Occipital lobe (tissue), 1 donor: ENCODE measurements at regions not wholly inside any gene's neighbourhood (a gene's known extent, or its start where the extent isn't known, plus 50 kb on each side); places are given as distances from the start of the nearest gene placed in this dataset.
"Not testable (repeated sequence)": the region's sequence is repeated elsewhere in the genome, so short reads cannot be mapped to it uniquely, and the experiment has no call there.

Experiments used
- DNase-seq: peaks from one replicate; lab custom pipeline; 2025; lab: John Stamatoyannopoulos, UW

DNA sequence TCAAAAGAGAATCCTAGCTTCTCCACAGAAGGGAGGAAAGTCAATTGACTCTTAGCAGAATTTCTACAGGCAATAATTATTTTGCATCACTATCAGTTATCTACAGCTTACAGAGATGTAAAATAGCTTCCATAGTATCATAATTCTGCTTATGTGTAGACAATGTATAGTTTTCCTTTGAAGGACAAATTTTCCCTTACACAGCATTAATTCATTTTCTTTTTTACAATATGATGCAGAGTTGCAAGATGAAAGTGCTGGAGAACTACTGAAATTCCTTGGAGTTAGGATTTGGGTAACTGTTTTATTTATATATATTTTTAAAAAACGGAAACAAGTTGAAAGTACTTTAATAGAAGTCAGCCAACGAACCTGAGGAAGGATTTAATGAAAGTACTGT is 111.0 kb upstream of the CPHXL start:
- no peak for DNase-seq

DNA sequence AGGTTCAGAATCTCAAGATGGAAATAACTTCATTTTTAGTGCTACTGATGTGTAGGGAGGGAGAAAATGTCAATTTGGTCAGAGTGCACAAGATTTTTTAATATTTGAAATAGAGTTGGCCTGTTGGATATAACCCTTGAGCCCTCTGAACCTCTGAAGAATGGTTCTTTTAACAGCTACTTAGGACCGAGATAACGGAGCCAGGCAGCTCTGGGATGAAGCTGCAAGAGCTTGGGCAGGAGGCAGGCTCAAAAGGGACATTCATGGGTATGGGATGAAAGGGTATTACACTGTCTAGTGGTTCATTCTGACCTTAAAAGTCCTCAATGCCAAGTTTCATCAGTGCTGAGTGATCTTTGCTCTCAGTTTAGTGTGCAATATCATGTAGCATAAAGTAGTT is 111.4 kb upstream of the CPHXL start:
- DNase-seq, result no peak

DNA sequence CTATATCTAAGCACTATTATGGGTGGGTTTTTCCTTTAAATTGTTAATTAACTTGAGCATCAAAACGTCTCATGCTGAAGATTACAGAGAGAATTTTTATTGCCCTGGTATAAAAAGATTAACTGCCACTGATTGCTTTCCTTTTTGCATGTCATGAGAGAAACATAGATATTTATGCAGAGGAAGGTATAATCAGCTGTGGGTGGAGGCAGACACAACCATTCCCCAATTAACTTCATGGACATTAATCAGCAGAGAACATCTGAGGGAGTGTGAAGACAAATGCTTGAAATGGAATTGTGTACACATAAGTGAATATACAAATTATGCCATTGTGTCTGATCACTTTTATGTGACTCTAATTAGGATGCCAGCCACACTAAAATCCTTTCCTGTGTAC is 115.2 kb upstream of the CPHXL start:
- DNase-seq, result no peak

DNA sequence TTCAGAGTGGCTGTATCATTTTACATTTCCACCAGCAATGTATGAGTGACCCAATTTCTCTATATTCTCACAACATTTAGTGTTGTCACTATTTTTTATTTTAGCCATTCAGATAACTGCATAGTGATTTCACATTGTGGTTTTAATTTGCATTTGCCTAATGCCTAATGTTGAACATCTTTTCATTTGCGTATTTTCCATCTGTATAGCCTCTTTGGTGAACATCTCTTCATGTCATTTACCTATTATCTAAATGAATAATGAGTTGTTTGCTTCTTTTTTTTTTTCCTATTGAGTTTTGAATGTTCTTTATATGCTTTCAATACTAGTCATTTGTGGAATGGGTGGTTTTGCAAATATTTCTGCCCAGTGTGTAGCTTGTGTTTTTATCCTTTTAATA is 120.9 kb upstream of the CPHXL start:
- DNase-seq, result no peak

DNA sequence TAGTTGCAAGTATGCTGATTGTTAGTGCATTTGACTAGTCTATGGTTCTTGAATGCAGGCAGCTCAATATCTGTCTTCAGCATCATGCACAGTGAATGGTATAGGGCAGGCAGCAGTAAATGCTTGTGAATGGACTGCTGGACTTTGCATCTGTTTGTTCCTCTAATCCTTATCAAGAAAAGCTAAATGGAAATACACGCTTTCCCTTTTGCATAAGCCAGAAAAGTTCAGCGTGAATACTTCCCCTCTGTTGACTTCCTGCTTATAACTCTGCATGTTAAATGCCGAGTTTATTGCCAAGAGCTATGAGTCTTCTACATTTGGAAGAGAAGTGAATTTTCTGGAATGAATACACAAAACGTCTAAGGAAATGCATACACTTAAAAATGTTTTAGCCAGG is 127.9 kb upstream of the CPHXL start:
- no peak for DNase-seq

DNA sequence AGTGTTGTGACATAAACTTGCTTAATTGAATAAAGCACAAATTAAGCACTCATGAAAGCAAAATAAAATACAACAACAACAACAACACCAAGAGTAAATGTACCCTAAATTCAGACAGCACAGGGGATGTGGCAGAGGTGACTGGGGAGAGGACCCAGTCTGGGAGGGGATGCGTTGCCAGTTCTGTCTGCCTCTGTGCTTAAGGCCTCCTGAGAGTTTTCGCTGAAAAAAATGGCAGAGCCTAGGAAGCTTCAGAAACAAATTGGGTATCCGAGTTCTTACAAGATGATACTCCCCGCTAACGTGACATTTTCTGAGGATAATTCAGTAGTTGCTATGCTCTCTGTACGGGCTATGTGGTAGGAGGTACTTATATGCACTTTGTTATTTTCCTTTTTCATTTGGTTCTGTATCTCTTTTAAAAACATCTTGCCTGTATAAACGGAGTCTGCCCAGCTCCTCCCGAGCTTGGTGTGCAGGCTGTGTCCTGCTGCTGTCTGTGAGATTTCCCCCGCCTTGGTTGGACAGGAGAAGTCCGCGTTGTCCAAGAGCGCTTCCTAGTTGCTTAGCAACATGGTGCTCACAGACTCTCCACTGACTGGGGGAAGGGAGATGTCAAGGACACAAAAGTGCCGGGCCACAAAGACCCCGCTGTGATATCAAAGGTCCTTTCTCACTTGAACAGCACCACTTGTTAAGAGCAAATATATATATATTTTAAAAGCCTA is 134.2 kb upstream of the CPHXL start:
- peak; percentile 78 for DNase-seq

DNA sequence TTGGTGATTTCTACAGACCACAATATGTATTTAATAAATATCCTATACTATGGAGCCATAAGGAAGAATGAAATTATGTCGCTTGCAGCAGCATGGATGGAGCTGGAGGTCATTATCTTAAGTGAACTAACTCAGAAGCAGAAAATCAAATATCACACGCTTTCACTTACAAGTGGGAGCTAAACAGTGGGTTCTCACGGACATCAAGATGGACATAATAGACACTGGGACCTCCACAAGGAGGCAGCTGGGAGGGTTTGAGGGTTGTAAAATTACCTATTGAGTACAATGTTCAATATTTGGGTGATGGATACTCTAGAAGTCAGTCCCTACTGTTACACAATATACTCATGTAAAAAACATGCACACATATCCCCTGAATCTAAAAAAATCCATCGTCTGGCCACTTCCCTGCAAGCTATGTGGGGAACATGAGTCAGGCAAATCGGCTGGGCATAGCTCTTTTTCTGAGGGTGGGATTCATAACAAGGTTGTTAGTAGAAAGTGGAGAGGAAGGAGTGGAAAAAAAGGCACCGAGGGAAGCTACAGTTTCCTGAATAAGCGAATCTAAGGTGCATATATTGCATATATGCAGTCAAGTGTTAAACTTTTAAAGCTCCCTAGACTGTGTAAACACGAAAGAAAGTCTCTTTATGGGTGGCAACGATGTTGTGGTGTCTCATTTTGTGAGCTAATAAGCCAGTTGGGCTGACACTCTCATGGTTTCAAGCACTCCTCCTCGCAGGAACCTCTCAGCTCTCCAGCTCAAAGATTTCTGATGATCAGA is 135.2 kb upstream of the CPHXL start:
- DNase-seq, result no peak

DNA sequence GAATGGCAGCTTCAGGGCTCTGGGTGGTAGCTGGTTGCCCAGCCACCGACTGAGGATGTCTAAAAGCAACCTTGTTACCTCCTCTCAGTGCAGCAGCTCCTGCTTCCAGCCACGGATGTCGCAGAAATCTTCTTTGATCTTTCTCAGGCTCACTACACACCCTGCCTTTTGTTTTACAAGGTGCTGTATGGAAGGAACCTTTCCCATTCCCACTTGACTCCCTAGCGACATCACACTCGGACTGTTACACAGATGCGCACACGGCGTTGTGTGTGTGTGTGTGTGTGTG is 135.8 kb upstream of the CPHXL start:
- no peak for DNase-seq

DNA sequence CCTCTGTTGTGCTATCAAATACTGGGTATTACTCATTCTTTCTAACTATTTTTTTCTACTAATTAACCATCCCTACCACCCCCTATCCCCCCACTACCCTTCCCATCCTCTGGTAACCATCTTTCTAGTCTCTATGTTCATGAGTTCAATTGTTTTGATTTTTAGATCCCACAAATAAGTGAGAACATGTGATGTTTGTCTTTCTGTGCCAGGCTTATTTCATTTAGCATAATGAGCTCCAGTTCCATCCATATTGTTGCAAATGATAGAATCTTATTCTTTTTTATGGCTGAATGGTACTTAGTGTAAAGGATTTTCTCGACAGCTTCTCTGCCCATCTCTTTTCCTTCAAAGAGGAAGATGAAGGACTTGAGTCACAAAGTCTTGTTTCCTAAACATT is 138.0 kb upstream of the CPHXL start:
- no peak for DNase-seq

DNA sequence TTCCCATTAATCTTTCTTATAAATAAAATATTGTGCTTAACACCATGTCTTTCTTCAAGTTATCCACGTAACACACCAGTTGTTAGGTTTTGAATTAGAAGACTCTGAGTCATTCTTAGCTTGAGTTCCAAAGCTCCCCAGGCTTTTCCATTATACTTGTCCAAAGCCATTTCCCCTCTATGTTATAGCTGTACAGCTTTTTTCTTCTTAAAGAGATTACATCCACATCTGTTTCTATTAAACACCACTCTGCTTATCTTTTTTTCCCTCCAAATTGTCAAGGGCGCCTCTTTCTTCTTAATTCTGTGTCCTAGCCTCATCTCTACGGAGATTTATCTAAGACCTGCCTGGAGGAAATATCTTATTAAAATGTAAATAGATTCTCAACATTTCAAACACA is 139.4 kb upstream of the CPHXL start:
- DNase-seq, result no peak

DNA sequence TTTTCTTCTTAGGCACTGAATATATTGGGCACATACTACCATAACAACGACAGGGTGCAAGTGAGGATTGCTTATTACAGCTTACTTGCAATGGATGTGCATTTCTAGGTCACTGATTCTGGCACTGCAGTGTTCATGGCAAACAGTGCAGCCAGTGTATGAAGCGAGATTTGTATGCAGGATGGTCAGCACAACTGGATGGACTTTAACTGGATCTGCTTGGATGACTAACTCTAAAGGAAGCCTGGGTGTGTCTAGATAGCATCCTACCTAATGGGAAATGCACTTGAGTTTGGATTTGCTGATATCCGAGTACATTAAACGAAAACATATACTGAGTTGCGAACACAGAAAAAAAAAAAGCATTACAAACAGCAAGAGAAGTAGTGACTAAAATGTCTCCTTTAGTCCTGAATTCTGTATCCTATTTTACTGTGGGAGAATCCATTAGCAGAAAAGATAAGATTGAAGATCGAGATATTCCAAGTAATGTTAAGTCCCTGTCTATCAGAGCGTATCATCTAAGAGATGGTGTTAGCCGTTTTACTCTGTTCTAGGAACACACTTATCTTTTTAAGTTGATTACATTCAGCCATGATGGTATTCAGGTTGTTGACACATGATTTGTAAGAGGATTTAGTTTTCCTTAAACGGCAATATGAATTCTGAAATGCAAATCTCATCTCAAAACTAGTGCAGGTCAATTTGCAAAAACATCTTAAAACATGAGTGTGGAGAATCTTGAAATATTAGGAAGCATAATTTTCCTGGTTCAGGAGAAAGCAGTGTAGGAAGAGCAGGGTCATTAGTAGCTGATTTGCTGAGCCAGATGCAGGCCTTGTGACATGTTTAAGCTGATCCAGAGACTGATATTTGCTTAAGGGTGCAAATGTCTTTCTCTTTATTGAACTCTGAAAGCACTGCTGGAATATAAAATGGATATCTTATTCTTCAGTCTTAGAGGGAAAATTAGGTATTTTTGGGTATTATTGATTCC is 142.6 kb upstream of the CPHXL start:
- no peak for DNase-seq

DNA sequence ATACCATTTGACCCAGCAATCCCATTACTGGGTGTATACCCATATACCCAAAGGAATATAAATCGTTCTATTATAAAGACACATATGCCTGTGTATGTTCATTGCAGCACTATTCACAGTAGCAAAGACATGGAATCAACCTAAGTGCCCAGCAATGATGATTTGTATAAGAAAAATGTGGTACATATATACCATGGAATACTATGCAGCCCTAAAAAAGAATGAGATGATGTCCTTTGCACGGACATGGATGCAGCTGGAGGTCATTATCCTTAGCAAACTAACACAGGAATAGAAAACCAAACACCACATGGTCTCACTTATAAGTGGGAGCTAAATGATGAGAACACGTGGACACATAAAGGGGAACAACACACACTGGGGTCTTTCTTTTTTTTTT is 155.0 kb upstream of the CPHXL start:
- DNase-seq, result not testable (repeated sequence)

DNA sequence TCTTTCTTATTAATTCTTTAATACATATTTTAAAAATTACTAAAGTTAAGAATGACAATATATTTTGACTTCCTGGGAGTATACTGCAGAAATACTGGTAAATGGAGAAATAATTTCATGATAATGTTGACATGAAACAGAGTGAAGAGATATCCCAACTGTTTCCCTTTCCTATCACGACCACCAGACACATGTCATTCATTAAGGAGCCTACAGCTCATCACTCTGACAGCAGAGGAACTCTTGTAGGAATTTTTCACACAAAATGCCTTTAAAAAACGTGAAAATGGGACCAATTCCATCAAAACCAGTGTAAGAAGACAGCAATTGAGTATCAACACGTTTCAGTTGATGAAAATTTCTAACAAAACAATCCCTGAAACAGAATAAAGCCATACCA is 172.9 kb upstream of the CPHXL start:
- DNase-seq, result no peak

DNA sequence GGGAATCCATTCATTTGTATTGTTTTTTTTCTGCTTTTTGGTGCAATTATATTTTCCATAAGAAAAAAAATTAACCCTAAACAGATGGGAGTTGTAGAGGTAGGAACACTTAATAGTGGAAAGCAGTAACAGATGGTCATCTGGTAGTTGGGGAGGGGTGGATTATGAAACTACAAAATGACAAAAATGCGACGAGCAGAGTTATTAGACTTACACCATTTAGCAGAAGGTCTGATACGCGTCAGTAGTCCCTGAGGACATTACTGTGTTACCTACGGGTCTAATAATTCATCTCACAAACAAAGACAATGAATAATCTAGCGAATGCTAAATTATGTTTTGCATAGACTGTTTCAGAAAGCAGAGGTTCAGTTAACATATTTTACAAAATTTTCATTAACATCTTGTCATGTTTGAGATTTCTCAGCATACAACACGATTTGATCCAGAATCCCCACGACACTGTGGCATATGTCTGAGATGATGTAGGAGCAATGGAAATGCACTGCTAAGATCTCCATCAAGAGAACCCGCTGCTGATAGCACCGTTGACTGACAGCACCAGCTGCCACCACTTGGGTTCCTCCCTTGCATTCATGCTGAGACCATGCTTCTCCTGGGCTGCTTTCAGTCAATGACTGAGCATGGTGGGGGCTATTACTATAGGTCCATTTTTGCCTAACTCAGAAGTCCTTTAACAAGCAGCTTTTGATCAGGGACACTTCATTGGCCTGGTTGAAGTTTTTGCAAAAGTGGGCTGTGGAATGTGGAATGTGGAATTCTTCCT is 182.2 kb upstream of the CPHXL start:
- DNase-seq, result no peak

DNA sequence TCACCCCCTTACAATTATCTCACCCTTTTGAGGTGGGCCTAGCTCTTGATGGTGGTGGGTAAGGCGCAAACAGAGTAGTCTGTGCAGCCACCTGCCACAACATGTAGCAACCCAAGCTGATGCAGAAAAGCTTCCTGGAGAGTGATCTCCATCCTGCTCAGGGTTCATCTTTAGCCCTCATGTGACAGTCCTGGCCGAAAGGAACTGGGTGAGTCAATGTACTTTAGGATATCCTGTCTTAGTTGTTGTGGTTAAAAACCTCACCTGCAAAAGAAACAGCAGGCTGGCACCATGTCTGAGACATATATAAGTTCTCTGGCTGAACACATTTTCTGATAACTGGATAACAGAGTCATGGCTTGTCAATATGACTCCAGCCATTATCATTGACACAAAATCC is 183.5 kb upstream of the CPHXL start:
- DNase-seq, result no peak

DNA sequence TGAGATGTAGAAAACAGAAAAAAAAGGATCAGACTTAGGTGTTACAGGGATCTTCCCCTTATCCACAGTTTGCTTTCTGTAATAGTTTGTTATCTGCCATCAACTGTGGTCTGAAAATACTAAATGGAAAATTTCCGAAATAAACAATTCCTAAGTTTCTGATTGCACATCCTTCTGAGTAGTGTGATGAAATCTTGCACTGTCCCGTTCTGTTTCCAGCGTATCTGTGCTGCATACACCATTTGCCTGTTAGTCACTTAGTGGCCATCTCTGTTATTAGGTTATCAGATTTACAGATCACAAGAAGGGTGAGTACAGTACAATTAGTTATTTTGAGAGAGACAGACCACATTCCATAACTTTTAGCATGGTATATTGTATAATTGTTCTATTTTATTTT is 185.6 kb upstream of the CPHXL start:
- DNase-seq, result no peak

DNA sequence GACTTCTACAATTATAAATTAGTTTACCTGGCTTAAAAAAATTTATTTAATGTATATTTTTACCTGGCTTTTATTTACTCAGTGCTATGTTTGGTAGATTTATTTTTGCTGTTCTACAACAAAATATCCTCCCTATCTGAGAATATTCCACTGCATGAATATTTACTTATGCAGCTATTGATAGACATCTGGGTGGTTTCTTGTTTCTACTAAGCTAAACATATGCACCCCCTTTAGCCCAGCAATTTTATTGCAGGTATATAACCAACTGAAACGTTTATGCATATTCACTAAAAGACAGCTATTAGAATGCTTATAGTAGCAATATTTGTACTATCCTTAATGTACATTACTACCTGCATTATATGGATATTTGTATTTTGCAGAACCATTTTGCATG is 187.7 kb upstream of the CPHXL start:
- DNase-seq, result no peak

DNA sequence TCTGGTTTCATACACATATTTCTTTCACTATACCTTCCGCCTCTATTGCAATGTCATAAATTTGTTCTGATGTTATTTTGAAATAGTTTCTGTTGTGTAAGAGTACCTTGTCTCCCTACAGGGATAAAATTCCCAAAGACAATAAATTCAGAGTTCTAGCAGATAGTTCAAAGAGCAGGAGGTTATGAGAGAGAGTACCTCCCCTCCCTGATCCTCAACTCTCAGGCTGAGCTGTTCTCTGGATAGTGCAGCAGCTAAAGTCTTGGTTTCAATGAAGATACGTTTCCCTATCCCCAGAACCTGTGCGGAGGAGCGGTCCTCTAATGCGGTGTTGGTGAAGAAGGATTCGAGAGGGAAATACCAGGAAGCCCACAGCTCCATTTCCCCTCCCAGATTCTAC is 190.2 kb upstream of the CPHXL start:
- DNase-seq, result no peak

DNA sequence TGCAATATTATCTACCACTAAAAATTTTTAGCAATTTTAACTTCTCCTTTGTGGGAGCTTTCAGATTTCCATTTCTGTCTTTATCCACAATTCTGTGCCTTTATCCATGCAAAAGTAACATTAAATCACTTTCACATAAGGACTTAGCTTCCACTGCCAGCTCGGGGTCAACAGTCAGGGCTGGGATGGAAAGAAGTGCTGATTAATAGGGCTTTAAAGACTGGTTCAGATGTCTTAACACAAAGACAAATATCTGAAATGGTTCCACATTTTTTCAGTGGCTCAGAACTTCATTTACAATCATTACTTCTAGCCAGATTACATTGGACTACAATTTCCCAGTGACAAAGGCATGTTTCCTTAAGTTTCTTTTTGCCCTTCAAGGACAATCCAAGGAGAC is 191.8 kb upstream of the CPHXL start:
- DNase-seq, result no peak

DNA sequence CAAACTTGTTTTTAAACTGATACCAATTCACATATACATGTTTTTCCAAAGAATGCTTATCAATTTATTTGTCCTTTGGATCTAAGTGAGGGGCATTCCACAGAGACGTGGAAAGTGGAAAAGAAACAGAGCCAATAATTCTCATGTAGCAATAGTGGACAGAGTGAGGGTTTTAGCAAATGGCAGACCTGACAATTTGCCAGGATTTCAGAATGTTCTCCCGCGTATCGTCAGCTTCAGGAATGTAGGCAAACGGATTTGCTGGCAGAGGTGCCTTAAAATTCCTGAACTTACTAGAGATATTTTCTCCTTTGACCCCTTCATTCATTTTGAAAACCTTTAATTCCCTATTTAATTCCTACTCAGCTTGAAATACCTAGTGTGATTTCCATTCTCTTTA is 193.4 kb upstream of the CPHXL start:
- DNase-seq, result no peak

DNA sequence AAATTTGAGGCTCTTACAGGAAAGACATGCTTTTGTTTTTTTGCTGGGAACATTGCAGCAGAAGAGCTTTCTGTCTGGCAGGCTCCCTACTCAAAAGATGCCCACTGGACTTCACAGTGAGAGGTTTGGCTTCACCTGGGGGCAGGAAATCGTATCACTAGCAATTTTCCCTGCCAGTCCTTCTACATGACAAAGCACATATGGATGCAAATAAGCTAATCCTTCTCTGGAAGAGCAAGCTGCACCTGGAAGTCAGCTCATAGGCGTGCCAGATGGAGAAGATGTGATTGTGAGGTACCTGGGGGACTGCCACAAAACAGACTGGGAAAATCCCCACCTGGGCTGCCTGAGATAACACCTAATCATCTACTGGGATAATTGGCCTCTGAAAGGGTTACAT is 195.0 kb upstream of the CPHXL start:
- no peak for DNase-seq

DNA sequence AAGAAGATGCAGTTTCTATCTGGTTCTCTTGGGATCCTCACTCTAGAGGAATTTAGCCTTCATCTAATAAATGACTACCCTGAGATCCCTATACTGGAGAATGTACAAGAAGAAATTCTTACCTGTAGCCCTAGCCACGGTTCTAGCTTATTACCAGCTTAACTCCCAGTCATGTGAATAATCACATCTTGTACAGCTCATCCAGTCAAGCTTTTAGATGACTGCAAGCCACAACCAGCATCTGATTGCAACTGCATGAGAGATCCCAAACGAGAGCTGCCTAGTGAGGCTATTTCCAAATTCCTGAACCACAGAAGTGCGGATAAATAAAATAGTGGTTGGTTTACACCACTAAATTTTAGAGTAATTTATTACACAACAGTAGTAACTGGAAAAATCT is 196.0 kb upstream of the CPHXL start:
- DNase-seq, result no peak
